Lower leg skin (tissue), 4 donors: ENCODE measurements at regions not wholly inside any gene's neighbourhood (a gene's known extent, or its start where the extent isn't known, plus 50 kb on each side); places are given as distances from the start of the nearest gene placed in this dataset.

ENCODE experiments used
- DNase-seq, 2 donors: peaks; one replicate each; pipeline ENCODE4 v3.0.0-alpha.2; 2019; ENCODE audit warnings: low spot score in 2 of 2
- H3K4me3 ChIP-seq: fragments of 200-600 bp; sonication (generic); 2 replicates; pipeline ENCODE4 v1.5.1; 2017; ENCODE audit warnings: mild to moderate bottlenecking, low read depth; ENCODE audit not compliant: poor library complexity, severe bottlenecking
- POLR2A ChIP-seq, 2 donors: fragments of 450-650 bp; IDR thresholded peaks; one replicate each; pipeline ENCODE4 v1.6.1; 2016 to 2017; ENCODE audit warnings: antibody characterized with exemption in 2 of 2, mild to moderate bottlenecking in 1 of 2, moderate library complexity in 1 of 2
- WGBS, 2 donors: methylation state at CpG; one replicate each; pipeline ENCODE4 v1.1.5; 2018; 5-methylcytosine and 5-hydroxymethylcytosine counted together
- intact Hi-C: fragments of 100-400 bp; cut with DNase I; formaldehyde crosslinking; loops from one replicate; pipeline ENCODE4 v1.15.0; 2023; ENCODE audit warnings: low total_unique reads
- TF ChIP-seq, protein P1 (sequence below), 3 donors: fragments of 450-650 bp; IDR thresholded peaks; one replicate each; pipeline ENCODE4 v1.5.1; 2016; ENCODE audit warnings: antibody characterized with exemption in 3 of 3, mild to moderate bottlenecking in 3 of 3, moderate library complexity in 2 of 3

- WGBS, 2 donors: 76 to 94% methylated on average over 3 of the region's 3 CpGs
Observed at GRCh38 chr13:72029981-72030380, 163.0 kb upstream of the DACH1 start.

DNA sequence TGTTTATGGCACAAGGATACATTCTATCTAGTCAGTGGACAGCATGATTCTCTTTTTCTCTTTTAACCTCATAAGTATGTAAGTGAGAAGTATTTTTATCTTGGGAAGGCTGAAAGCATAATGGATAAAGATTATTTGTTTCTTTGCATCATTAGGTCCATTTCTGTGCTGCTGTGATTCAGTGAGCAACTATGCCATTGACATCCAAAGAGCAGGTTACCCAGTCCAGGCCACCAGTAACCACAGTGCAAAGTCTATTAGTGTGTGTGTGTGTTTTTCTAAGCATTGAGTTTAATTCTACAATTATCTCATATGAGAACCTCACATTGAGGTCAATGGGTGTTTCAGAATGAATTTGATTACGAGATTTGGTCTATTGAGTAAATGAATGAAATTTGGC is 158.8 kb upstream of the DACH1 start:
- TF ChIP-seq, protein P1, sequence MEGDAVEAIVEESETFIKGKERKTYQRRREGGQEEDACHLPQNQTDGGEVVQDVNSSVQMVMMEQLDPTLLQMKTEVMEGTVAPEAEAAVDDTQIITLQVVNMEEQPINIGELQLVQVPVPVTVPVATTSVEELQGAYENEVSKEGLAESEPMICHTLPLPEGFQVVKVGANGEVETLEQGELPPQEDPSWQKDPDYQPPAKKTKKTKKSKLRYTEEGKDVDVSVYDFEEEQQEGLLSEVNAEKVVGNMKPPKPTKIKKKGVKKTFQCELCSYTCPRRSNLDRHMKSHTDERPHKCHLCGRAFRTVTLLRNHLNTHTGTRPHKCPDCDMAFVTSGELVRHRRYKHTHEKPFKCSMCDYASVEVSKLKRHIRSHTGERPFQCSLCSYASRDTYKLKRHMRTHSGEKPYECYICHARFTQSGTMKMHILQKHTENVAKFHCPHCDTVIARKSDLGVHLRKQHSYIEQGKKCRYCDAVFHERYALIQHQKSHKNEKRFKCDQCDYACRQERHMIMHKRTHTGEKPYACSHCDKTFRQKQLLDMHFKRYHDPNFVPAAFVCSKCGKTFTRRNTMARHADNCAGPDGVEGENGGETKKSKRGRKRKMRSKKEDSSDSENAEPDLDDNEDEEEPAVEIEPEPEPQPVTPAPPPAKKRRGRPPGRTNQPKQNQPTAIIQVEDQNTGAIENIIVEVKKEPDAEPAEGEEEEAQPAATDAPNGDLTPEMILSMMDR (IDR thresholded peaks at IDR 0.05): no peak
- no peak for TF ChIP-seq POLR2A (IDR thresholded peaks at IDR 0.05)
- DNase-seq: no peak
- no peak overlapping the region for H3K4me3 ChIP-seq
- intact Hi-C loops: no loop called here
- WGBS, 2 donors: 88 to 92% methylated on average over 1 of the region's 1 CpG

More at GRCh38 chr13:72029981-72030380, 163.0 kb upstream of the DACH1 start:
- no peak overlapping the region for H3K4me3 ChIP-seq
- TF ChIP-seq, protein P1 (IDR thresholded peaks at IDR 0.05): no peak
- no peak for TF ChIP-seq POLR2A (IDR thresholded peaks at IDR 0.05)
- DNase-seq: no peak
- intact Hi-C loops: no loop called here

DNA sequence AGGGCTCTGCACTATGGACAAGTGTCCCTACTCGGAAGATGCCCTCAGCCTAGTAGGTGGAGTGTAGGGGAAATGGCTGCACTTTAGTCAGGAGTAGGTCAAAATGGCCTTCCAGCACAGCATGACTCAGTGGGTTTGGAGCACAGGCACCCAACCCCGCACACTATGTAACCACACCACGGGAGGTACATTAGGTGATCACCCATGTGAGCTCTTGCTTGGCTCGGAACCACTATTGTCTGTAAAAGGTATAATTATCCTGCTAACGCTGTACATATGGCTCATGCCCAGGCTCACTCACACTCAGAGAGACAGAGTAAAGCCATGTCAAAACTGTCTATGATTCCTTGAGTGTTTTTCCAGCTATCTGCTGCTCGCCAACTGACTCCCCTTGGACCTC is 156.9 kb upstream of the DACH1 start:
- intact Hi-C loops: no loop called here
- WGBS, 2 donors: 86 to 93% methylated on average over 6 of the region's 6 CpGs
- H3K4me3 ChIP-seq: no peak overlapping the region
- no peak for TF ChIP-seq POLR2A (IDR thresholded peaks at IDR 0.05)
- TF ChIP-seq, protein P1 (IDR thresholded peaks at IDR 0.05): no peak
- DNase-seq: no peak

GRCh38 chr13:72005455-72005854 is 138.5 kb upstream of the DACH1 start:
- H3K4me3 ChIP-seq: no peak overlapping the region
- intact Hi-C loops: no loop called here
- TF ChIP-seq POLR2A (IDR thresholded peaks at IDR 0.05): no peak
- TF ChIP-seq, protein P1 (IDR thresholded peaks at IDR 0.05): no peak
- DNase-seq: no peak

DNA sequence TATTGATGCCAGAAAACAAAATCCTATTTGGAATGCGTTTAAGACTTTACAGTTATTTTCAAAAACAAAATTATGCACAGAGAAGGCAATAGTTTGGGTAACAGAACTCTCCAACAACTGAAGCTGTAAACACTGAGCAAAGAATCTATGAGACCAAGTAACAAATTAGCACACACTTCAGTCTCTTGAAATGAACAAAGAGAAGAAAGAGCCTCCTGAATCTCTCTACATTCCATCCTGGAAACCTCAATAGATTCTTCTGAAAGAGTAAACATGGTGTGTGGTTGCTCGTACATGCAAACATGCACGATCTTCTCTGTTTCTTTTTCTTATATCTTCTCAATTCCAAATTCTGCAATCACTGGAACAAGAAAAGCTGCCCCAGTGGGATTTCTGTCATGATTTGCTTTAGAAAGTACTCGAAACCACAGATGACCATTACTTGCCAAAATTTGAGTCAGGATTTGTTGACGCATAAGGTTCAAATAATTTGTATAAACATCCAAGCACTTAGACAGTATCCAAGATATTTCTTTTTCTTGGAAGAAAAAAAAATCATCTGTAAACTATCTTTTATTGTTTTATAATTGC is 137.9 kb upstream of the DACH1 start:
- intact Hi-C loops: no loop called here
- 57 to 59% methylated on average over 5 of the region's 5 CpGs for WGBS, 2 donors

More for the DNA sequence above, 137.9 kb upstream of the DACH1 start:
- TF ChIP-seq POLR2A (IDR thresholded peaks at IDR 0.05): no peak
- TF ChIP-seq, protein P1 (IDR thresholded peaks at IDR 0.05): no peak
- H3K4me3 ChIP-seq: no peak overlapping the region
- DNase-seq: no peak
